Caco-2 (cell line): ENCODE measurements at regions not wholly inside any gene's neighbourhood (a gene's known extent, or its start where the extent isn't known, plus 50 kb on each side); places are given as distances from the start of the nearest gene placed in this dataset.

Experiments
- BruUV-seq: library from RNA; stranded (reverse); fragments of 400-500 nt; replicated peaks from 2 replicates; lab custom pipeline; 2021; lab: Mats Ljungman, UMichigan
- CTCF ChIA-PET: fragments of 300-600 bp; sonication (Branson Sonifier 250); formaldehyde crosslinking; loops from one replicate; lab custom pipeline; 2022; ENCODE audit warnings: antibody characterized with exemption; lab: Charles Lee
- POLR2A ChIA-PET: fragments of 300-600 bp; sonication (Branson Sonifier 250); formaldehyde crosslinking; loops from one replicate; lab custom pipeline; 2022; ENCODE audit warnings: antibody characterized with exemption; lab: Charles Lee
- DNase-seq, 2 experiments: peaks; one replicate each; pipeline versions ENCODE4 v3.0.0 to v3.0.0-alpha.2; 2020 to 2022
- H3K27me3 ChIP-seq: replicated peaks from 2 replicates; pipeline ENCODE4 v1.6.0; 2011; ENCODE audit warnings: low read length; ENCODE audit not compliant: control insufficient read depth, insufficient read depth
- H3K36me3 ChIP-seq: 2 replicates; pipeline ENCODE4 v1.5.1; 2011; ENCODE audit warnings: low read length; ENCODE audit not compliant: control insufficient read depth, insufficient read depth
- H3K4me1 ChIP-seq: fragments of 250-450 bp; sonication (Bioruptor Pico); 2 replicates; pipeline ENCODE4 v1.5.1; 2020; ENCODE audit warnings: mild to moderate bottlenecking
- H3K4me3 ChIP-seq: 2 replicates; pipeline ENCODE4 v1.5.1; 2011; ENCODE audit warnings: low read depth, mild to moderate bottlenecking, control low read depth, low read length
- H3K9me3 ChIP-seq: fragments of 250-450 bp; sonication (Bioruptor Pico); 2 replicates; pipeline ENCODE4 v1.5.1; 2020; ENCODE audit warnings: mild to moderate bottlenecking, moderate library complexity
- H3K27ac Mint-ChIP-seq: one replicate; pipeline ENCODE4 v1.8.0; 2022; ENCODE audit warnings: mixed read lengths; ENCODE audit not compliant: unreplicated experiment
- H3K27me3 Mint-ChIP-seq: one replicate; pipeline ENCODE4 v1.8.0; 2022; ENCODE audit warnings: mixed read lengths; ENCODE audit not compliant: insufficient read depth, unreplicated experiment
- H3K36me3 Mint-ChIP-seq: one replicate; pipeline ENCODE4 v1.8.0; 2022; ENCODE audit warnings: mild to moderate bottlenecking, mixed read lengths; ENCODE audit not compliant: insufficient read depth, unreplicated experiment
- H3K4me1 Mint-ChIP-seq: one replicate; pipeline ENCODE4 v1.8.0; 2022; ENCODE audit warnings: low read depth, mixed read lengths; ENCODE audit not compliant: unreplicated experiment
- H3K4me3 Mint-ChIP-seq: one replicate; pipeline ENCODE4 v1.8.0; 2022; ENCODE audit warnings: mild to moderate bottlenecking, moderate library complexity, mixed read lengths; ENCODE audit not compliant: unreplicated experiment
- H3K9me3 Mint-ChIP-seq: one replicate; pipeline ENCODE4 v1.8.0; 2022; ENCODE audit warnings: mixed read lengths; ENCODE audit not compliant: unreplicated experiment
- CTCF ChIP-seq, 2 experiments: fragments of 200-600 bp in 1 of 2; IDR thresholded peaks; 1 replicate in 1 of 2; 2 replicates in 1 of 2; pipeline versions ENCODE4 v1.5.1 to v1.8.0; 2011 to 2022; ENCODE audit warnings: antibody characterized with exemption in 1 of 2, control low read depth in 1 of 2, inconsistent platforms in 1 of 2, low read depth in 1 of 2, low read length in 1 of 2, mild to moderate bottlenecking in 1 of 2, moderate library complexity in 1 of 2; ENCODE audit not compliant: insufficient read depth in 1 of 2, severe bottlenecking in 1 of 2, unreplicated experiment in 1 of 2
- intact Hi-C: fragments of 100-400 bp; cut with micrococcal nuclease; formaldehyde crosslinking; loops from one replicate; pipeline ENCODE4 v1.10.0; 2022; ENCODE audit not compliant: unreplicated experiment

- H3K4me3 ChIP-seq: no peak overlapping the region
- Mint-ChIP-seq H3K9me3 (no peaks in the 10 kb centered on the region), H3K27me3 (peaks cover 27% of the 10 kb centered on the region), H3K36me3 (no peaks in the 10 kb centered on the region), H3K4me3 (no peak overlapping the region), H3K27ac (no peak overlapping the region), H3K4me1 (no peaks in the 10 kb centered on the region)
- no peak for DNase-seq
- BruUV-seq: no TSS peak
- no peaks in the 10 kb centered on the region for H3K4me1 ChIP-seq
- CTCF ChIA-PET: no interaction called here
- no peaks in the 10 kb centered on the region for H3K36me3 ChIP-seq
- no peak for TF ChIP-seq CTCF (IDR thresholded peaks at IDR 0.05; ENCODE audit: insufficient read depth in 1 of 2, low read depth in 1 of 2, low read length in 1 of 2, severe bottlenecking in 1 of 2, unreplicated experiment in 1 of 2)
- POLR2A ChIA-PET: no interaction called here
- intact Hi-C loops: loop anchor here (5.0 kb wide), 2 partner anchors 162 to 358 kb away; no protein-coding TSS in a partner anchor
- no peaks in the 10 kb centered on the region for H3K9me3 ChIP-seq
- no peaks in the 10 kb centered on the region; the same call in 1 of the 2 replicates for H3K27me3 ChIP-seq
Observed at GRCh38 chr1:177784936-177785335, 184.9 kb downstream of the SEC16B start.

GRCh38 chr1:177784409-177784808 lies 185.4 kb downstream of the SEC16B start:
- ChIA-PET POLR2A (no interaction called here), CTCF (no interaction called here)
- no peaks in the 10 kb centered on the region for H3K4me1 Mint-ChIP-seq
- H3K4me3 Mint-ChIP-seq: no peak overlapping the region
- Histone ChIP-seq H3K4me3 (no peak overlapping the region), H3K36me3 (no peaks in the 10 kb centered on the region), H3K27me3 (no peaks in the 10 kb centered on the region; the same call in 1 of the 2 replicates), H3K9me3 (no peaks in the 10 kb centered on the region), H3K4me1 (no peaks in the 10 kb centered on the region)
- intact Hi-C loops: loop anchor here (5.0 kb wide), 2 partner anchors 163 to 357 kb away; no protein-coding TSS in a partner anchor
- peaks cover 27% of the 10 kb centered on the region for H3K27me3 Mint-ChIP-seq
- BruUV-seq: no TSS peak
- no peak for DNase-seq
- H3K36me3 Mint-ChIP-seq: no peaks in the 10 kb centered on the region
- H3K27ac Mint-ChIP-seq: no peak overlapping the region
- no peaks in the 10 kb centered on the region for H3K9me3 Mint-ChIP-seq
- TF ChIP-seq CTCF (IDR thresholded peaks at IDR 0.05; ENCODE audit: insufficient read depth in 1 of 2, low read depth in 1 of 2, low read length in 1 of 2, severe bottlenecking in 1 of 2, unreplicated experiment in 1 of 2): no peak

GRCh38 chr1:177783051-177783450 lies 186.8 kb downstream of the SEC16B start:
- H3K4me3 ChIP-seq: no peak overlapping the region
- Mint-ChIP-seq H3K36me3 (no peaks in the 10 kb centered on the region), H3K4me1 (no peaks in the 10 kb centered on the region), H3K27ac (no peak overlapping the region), H3K27me3 (peaks cover 25% of the 10 kb centered on the region), H3K9me3 (no peaks in the 10 kb centered on the region), H3K4me3 (no peak overlapping the region)
- no peaks in the 10 kb centered on the region for H3K36me3 ChIP-seq
- BruUV-seq: no TSS peak
- H3K9me3 ChIP-seq: no peaks in the 10 kb centered on the region
- ChIA-PET CTCF (interaction anchor here (0.6 to 0.7 kb wide), 3 partner anchors 21 to 890 kb away, joined by 3 to 5 read pairs (median 4); no protein-coding TSS in a partner anchor), POLR2A (no interaction called here)
- no peaks in the 10 kb centered on the region for H3K4me1 ChIP-seq
- DNase-seq: no peak
- no peaks in the 10 kb centered on the region; the same call in 1 of the 2 replicates for H3K27me3 ChIP-seq
- intact Hi-C loops: loop anchor here (5.0 kb wide), 2 partner anchors 164 to 356 kb away; no protein-coding TSS in a partner anchor
- no peak for TF ChIP-seq CTCF (IDR thresholded peaks at IDR 0.05; ENCODE audit: insufficient read depth in 1 of 2, low read depth in 1 of 2, low read length in 1 of 2, severe bottlenecking in 1 of 2, unreplicated experiment in 1 of 2)
